GM20000 (cell line): ENCODE measurements at regions not wholly inside any gene's neighbourhood (a gene's known extent, or its start where the extent isn't known, plus 50 kb on each side); places are given as distances from the start of the nearest gene placed in this dataset.
"Not testable (repeated sequence)": the region's sequence is repeated elsewhere in the genome, so short reads cannot be mapped to it uniquely, and the experiment has no call there.

Experiments
- DNase-seq: peaks from one replicate; pipeline ENCODE4 v3.0.0; 2012; ENCODE audit warnings: low spot score
- CTCF ChIP-seq: IDR thresholded peaks from 2 replicates; pipeline ENCODE4 v1.5.1; 2012; ENCODE audit warnings: mild to moderate bottlenecking, control low read depth; ENCODE audit errors: extremely low read depth, missing control alignments

- DNase-seq: no peak
- TF ChIP-seq CTCF: no peak
These were observed 204.4 kb downstream of the SPP2 start for GRCh38 chr2:234254783-234255521.

- no peak for DNase-seq
These were observed 202.3 kb downstream of the SPP2 start for GRCh38 chr2:234252772-234253171.

DNA sequence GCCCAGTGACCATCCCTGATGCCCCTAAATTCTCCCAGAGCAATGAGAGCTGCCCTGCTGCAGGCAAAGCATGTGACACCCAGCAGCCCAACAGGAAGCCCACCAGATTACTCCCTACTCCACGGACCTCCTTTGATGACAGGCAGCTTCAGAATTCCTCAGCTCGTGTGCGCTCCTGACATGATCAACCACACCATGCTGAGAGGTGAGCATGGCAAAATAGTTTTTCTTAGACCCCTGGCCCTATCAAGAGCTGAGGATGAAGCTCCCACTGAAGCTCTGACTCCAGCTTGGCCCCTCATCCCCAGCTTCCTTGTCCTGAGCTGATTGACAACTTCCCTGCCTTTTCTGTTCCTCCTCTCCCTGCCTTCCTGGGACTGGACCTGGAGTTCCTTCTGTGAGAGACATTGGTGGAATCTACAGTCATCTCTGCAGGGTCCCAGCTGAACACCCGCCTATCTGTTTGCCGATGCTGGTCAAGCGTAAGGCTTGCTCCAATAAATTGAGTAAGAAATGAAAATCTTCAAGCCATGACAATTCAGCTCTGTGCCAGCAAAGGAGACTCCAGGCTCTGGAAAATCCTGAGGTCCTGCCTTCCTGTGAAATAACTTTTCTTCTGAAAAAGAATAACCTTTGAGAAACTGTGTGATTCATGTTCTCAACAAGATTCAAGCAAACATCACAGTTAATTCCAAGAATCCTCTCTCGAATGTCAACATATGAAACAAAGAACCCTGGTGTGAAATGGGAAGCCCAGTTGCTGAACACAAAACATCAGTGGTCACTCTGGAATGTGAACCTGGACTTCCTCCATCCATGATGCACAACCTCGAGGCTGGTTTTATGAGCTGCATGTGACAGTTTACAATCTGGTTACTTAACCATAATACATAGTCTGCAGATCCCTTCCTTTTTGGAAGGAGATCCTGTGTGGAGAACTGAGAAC lies 201.1 kb downstream of the SPP2 start:
- no peak for DNase-seq

More at GRCh38 chr2:234252772-234253171, 202.3 kb downstream of the SPP2 start:
- TF ChIP-seq CTCF: no peak

GRCh38 chr2:234250926-234251325 lies 200.4 kb downstream of the SPP2 start:
- no peak for TF ChIP-seq CTCF
- DNase-seq: no peak

More for the DNA sequence above, 201.1 kb downstream of the SPP2 start:
- TF ChIP-seq CTCF: no peak

DNA sequence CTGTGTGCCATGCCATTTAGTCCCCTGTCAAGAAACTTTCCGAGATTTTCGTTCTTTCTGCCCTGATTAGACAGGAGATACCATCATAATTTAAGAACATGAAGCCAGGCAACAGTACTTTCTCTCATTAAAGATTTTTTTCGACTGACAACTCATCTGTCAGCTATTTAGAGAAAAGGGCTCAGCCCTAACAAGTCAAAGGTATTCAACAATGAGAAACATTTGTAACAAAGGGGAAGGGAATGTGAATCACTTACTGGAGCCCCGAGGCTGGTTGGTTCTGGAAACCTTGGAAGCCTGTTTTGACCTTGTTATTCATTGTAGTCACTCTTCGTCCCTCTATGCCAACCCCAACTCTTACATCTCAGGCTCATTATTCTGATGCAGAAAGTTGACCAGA lies 199.4 kb downstream of the SPP2 start:
- TF ChIP-seq CTCF: no peak
- no peak for DNase-seq

- no peak for TF ChIP-seq CTCF
- DNase-seq: no peak
These were observed 198.7 kb downstream of the SPP2 start for GRCh38 chr2:234249034-234249735.

- DNase-seq: not testable (repeated sequence)
These were observed 197.8 kb downstream of the SPP2 start for GRCh38 chr2:234248213-234248710.
